Fibroblast of lung (primary cell): ENCODE measurements at regions not wholly inside any gene's neighbourhood (a gene's known extent, or its start where the extent isn't known, plus 50 kb on each side); places are given as distances from the start of the nearest gene placed in this dataset.

Experiments
- DNase-seq, 2 donors: peaks; one replicate each; pipeline versions ENCODE4 v3.0.0 to v3.0.0-alpha.2; 2010; ENCODE audit warnings: low read depth in 2 of 2
- H2AFZ ChIP-seq: 2 replicates; pipeline ENCODE4 v1.5.1; 2012; ENCODE audit warnings: low read length, control low read depth, inconsistent platforms
- H3K27ac ChIP-seq: 2 replicates; pipeline ENCODE4 v1.5.1; 2011; ENCODE audit warnings: low read length, control low read depth; ENCODE audit not compliant: insufficient read depth
- H3K27me3 ChIP-seq: 2 replicates; pipeline ENCODE4 v1.5.1; 2011; ENCODE audit warnings: mild to moderate bottlenecking, low read length; ENCODE audit not compliant: control insufficient read depth, insufficient read depth
- H3K36me3 ChIP-seq: 2 replicates; pipeline ENCODE4 v1.5.1; 2011; ENCODE audit warnings: low read length; ENCODE audit not compliant: control insufficient read depth, insufficient read depth
- H3K4me1 ChIP-seq: 2 replicates; pipeline ENCODE4 v1.5.1; 2011; ENCODE audit warnings: low read length; ENCODE audit not compliant: control insufficient read depth, insufficient read depth; ENCODE audit errors: extremely low read depth
- H3K4me2 ChIP-seq: 2 replicates; pipeline ENCODE4 v1.5.1; 2011; ENCODE audit warnings: low read length, control low read depth; ENCODE audit not compliant: insufficient read depth; ENCODE audit errors: extremely low read depth
- H3K4me3 ChIP-seq, 4 experiments: fragments of 200-600 bp in 1 of 4; sonication (generic) in 1 of 4; replicated peaks in 1 of 4; 2 replicates each; pipeline ENCODE4 v1.5.1; 2011 to 2016; ENCODE audit warnings: low read length in 4 of 4, low read depth in 3 of 4, mild to moderate bottlenecking in 3 of 4, control low read depth in 2 of 4, inconsistent platforms in 1 of 4, mixed read lengths in 1 of 4; ENCODE audit not compliant: insufficient read depth in 1 of 4; ENCODE audit errors: control extremely low read depth in 1 of 4
- H3K79me2 ChIP-seq: 2 replicates; pipeline ENCODE4 v1.5.1; 2012; ENCODE audit warnings: mild to moderate bottlenecking, low read length, inconsistent platforms; ENCODE audit not compliant: control insufficient read depth, insufficient read depth
- H3K9ac ChIP-seq: 2 replicates; pipeline ENCODE4 v1.5.1; 2011; ENCODE audit warnings: mild to moderate bottlenecking, low read length, control low read depth; ENCODE audit not compliant: insufficient read depth
- H3K9me3 ChIP-seq: 2 replicates; pipeline ENCODE4 v1.5.1; 2012; ENCODE audit warnings: low read depth, low read length; ENCODE audit not compliant: control insufficient read depth, insufficient read depth
- H4K20me1 ChIP-seq: 2 replicates; pipeline ENCODE4 v1.5.1; 2011; ENCODE audit warnings: low read length; ENCODE audit not compliant: control insufficient read depth, insufficient read depth; ENCODE audit errors: extremely low read depth
- EZH2 ChIP-seq: IDR thresholded peaks from 2 replicates; pipeline ENCODE4 v1.5.1; 2012; ENCODE audit warnings: low read length, control low read depth, mild to moderate bottlenecking; ENCODE audit errors: missing control alignments
- TF ChIP-seq, protein P1 (sequence below), 2 donors: IDR thresholded peaks in 1 of 2; conservative IDR thresholded peaks in 1 of 2; 1 replicate in 1 of 2; 2 replicates in 1 of 2; pipeline ENCODE4 v1.5.1; 2011 to 2012; ENCODE audit warnings: low read length in 2 of 2, control low read depth in 1 of 2, inconsistent platforms in 1 of 2, low read depth in 1 of 2, mild to moderate bottlenecking in 1 of 2

DNA sequence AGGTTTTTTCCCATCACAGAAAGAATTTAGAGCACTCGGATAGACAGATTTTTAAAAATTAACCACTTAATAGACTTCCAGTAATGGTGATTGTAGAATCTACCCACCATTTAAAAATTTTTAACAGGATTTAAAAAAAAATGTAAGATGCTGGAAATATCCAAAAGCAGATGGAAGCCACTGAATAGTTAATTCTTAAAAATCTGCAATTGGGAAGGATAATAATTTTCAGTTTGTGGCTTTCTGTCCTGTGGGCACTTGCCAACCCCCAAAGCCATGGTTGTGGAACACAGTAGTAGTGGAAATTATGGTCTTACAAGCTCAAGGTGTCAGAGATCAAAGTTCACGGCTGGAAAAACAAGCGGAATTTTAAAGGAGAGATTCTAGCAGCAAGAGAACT, 101.0 kb upstream of the SP4 start:
- Histone ChIP-seq H3K9ac (no peak overlapping the region), H3K9me3 (no peaks in the 10 kb centered on the region), H3K4me2 (no peak overlapping the region), H3K79me2 (no peaks in the 10 kb centered on the region), H3K27me3 (no peaks in the 10 kb centered on the region), H3K4me3 (no peak overlapping the region), H4K20me1 (no peaks in the 10 kb centered on the region), H2AFZ (no peak overlapping the region), H3K4me1 (no peaks in the 10 kb centered on the region), H3K27ac (no peak overlapping the region), H3K36me3 (no peaks in the 10 kb centered on the region)
- TF ChIP-seq EZH2: no peak
- TF ChIP-seq, protein P1, sequence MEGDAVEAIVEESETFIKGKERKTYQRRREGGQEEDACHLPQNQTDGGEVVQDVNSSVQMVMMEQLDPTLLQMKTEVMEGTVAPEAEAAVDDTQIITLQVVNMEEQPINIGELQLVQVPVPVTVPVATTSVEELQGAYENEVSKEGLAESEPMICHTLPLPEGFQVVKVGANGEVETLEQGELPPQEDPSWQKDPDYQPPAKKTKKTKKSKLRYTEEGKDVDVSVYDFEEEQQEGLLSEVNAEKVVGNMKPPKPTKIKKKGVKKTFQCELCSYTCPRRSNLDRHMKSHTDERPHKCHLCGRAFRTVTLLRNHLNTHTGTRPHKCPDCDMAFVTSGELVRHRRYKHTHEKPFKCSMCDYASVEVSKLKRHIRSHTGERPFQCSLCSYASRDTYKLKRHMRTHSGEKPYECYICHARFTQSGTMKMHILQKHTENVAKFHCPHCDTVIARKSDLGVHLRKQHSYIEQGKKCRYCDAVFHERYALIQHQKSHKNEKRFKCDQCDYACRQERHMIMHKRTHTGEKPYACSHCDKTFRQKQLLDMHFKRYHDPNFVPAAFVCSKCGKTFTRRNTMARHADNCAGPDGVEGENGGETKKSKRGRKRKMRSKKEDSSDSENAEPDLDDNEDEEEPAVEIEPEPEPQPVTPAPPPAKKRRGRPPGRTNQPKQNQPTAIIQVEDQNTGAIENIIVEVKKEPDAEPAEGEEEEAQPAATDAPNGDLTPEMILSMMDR (conservative IDR thresholded peaks at IDR 0.05 in 1 of 2, IDR thresholded peaks at IDR 0.05 in 1 of 2; ENCODE audit: low read depth in 1 of 2, low read length in 2 of 2): no peak
- no peak for DNase-seq

DNA sequence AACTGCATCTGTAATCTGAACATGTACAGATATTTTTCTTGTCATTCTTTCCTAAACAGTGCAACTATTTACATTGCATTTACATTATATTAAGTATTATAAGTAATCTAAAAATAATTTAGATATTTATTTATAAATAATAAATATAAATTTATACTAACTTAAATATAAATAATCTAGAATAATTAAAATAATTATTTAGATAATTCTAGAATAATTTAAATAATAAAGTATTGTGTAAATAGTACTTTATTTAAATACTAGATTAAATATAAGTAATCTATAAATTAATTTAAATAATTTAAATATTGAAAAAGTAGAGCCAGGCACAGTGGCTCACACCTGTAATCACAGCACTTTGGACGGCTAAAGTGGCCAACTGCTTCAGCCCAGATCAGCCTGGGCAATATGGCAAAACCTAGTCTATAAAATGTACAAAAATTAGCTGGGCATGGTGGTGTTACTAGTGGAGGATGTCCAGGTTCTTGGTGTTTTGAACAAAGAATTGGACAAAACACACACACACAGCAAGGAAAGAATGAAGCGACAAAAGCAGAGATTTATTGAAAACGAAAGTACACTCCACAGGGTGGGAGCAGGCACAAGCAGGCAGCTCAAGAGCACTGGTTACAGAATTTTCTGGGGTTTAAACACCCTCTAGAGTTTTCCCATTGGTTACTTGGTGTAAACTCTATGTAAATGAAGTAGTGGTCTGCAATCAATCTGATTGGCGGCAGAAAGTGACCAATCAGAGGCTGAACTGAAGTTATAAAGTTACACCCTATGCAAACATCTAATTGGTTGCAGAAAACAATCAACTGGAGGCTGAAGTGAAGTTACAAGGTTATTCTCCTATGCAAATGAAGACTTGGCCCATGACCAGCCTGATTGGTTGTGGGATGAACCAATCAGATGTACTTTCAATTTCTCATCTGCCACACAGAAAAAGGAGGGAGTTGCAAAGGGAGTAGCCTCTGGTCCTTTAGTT, 100.2 kb upstream of the SP4 start:
- Histone ChIP-seq H3K4me1 (no peaks in the 10 kb centered on the region), H3K79me2 (no peaks in the 10 kb centered on the region), H3K4me3 (no peak overlapping the region), H4K20me1 (no peaks in the 10 kb centered on the region), H3K9ac (no peak overlapping the region), H3K4me2 (no peak overlapping the region), H3K27me3 (no peaks in the 10 kb centered on the region), H2AFZ (no peak overlapping the region), H3K27ac (no peak overlapping the region), H3K36me3 (no peaks in the 10 kb centered on the region), H3K9me3 (no peaks in the 10 kb centered on the region)
- TF ChIP-seq, protein P1 (conservative IDR thresholded peaks at IDR 0.05 in 1 of 2, IDR thresholded peaks at IDR 0.05 in 1 of 2; ENCODE audit: low read depth in 1 of 2, low read length in 2 of 2): no peak
- TF ChIP-seq EZH2: no peak
- no peak for DNase-seq

DNA sequence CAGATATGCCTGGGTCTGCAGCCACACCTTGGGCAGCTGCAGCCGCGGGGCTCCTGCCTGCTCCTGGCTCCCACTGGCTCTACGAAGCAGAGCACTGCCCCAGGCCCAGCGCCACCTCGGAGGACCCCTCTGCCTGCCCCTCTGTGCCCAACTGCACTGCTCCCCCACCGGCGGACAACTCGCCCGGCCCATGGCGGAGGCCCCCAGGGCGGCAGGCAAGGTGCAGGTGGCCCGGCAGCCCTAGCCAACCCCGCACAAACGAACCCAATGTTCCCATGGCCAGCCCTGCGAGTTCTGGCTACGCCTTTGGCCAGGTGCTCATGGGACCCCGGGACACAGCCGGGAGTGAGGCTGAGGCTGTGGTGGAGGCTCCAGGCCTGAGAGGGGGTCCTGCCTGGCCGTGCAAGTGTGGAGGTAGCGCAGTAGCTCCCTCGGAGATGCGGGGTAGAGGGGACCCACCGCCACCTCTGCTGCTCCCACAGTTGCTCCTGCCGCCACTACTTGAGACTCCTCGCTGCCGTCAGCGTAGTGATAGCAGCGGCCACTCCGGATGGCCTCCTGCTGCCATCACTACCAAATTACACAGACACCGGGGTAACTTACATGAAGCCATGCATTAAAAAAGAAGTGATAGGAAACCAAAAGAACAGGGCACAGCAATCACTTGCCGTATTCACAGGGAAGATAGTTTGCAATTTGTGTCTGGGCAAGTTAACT, 97.3 kb upstream of the SP4 start:
- Histone ChIP-seq H3K9ac (no peak overlapping the region), H3K27me3 (no peaks in the 10 kb centered on the region), H3K36me3 (no peaks in the 10 kb centered on the region), H3K79me2 (no peaks in the 10 kb centered on the region), H3K9me3 (no peaks in the 10 kb centered on the region), H3K27ac (no peak overlapping the region), H3K4me3 (no peak overlapping the region), H3K4me2 (no peak overlapping the region), H3K4me1 (no peaks in the 10 kb centered on the region), H2AFZ (no peak overlapping the region), H4K20me1 (no peaks in the 10 kb centered on the region)
- no peak for DNase-seq
- TF ChIP-seq, protein P1 (conservative IDR thresholded peaks at IDR 0.05 in 1 of 2, IDR thresholded peaks at IDR 0.05 in 1 of 2; ENCODE audit: low read depth in 1 of 2, low read length in 2 of 2): no peak
- TF ChIP-seq EZH2: no peak
